WTC11 (cell line): ENCODE measurements at regions not wholly inside any gene's neighbourhood (a gene's known extent, or its start where the extent isn't known, plus 50 kb on each side); places are given as distances from the start of the nearest gene placed in this dataset.

Experiments
- ATAC-seq: fragments of 200-7000 bp; cut with Tn5 transposase; 2 replicates; pipeline ENCODE4 v1.10.0; 2021; ENCODE audit warnings: mild to moderate bottlenecking, moderate library complexity
- CTCF ChIA-PET: fragments of 300-600 bp; sonication (Branson Sonifier 250); formaldehyde crosslinking; loops from one replicate; lab custom pipeline; 2021; ENCODE audit warnings: antibody characterized with exemption; lab: Charles Lee
- POLR2A ChIA-PET: fragments of 350-600 bp; sonication (Branson Sonifier 250); formaldehyde crosslinking; loops from one replicate; lab custom pipeline; 2021; ENCODE audit warnings: antibody characterized with exemption; lab: Charles Lee
- DNase-seq: peaks from one replicate; pipeline ENCODE4 v3.0.0; 2021; ENCODE audit warnings: low spot score
- H3K27ac Mint-ChIP-seq: 2 replicates; pipeline ENCODE4 v1.8.0; 2021; ENCODE audit warnings: mixed read lengths
- H3K27me3 Mint-ChIP-seq: 2 replicates; pipeline ENCODE4 v1.8.0; 2021; ENCODE audit warnings: low read depth, mild to moderate bottlenecking, moderate library complexity, mixed read lengths
- H3K36me3 Mint-ChIP-seq: 2 replicates; pipeline ENCODE4 v1.8.0; 2021; ENCODE audit warnings: mixed read lengths
- H3K4me1 Mint-ChIP-seq: 2 replicates; pipeline ENCODE4 v1.8.0; 2022; ENCODE audit warnings: mixed read lengths
- H3K4me3 Mint-ChIP-seq: 2 replicates; pipeline ENCODE4 v1.8.0; 2021; ENCODE audit warnings: mild to moderate bottlenecking, moderate library complexity, mixed read lengths
- H3K9me3 Mint-ChIP-seq: 2 replicates; pipeline ENCODE4 v1.8.0; 2021; ENCODE audit warnings: mixed read lengths
- CREB1 ChIP-seq: sonication (generic); formaldehyde crosslinking; IDR thresholded peaks from 2 replicates; pipeline ENCODE4 v1.8.0; 2023; ENCODE audit warnings: mild to moderate bottlenecking, missing genetic modification reagents
- EMX1 ChIP-seq: fragments of 250-450 bp; sonication (Bioruptor Pico); IDR thresholded peaks from 2 replicates; pipeline ENCODE4 v1.8.0; 2021; ENCODE audit warnings: mild to moderate bottlenecking
- FOXP4 ChIP-seq: sonication (generic); formaldehyde crosslinking; IDR thresholded peaks from 2 replicates; pipeline ENCODE4 v1.8.0; 2022; ENCODE audit warnings: mild to moderate bottlenecking, missing genetic modification reagents
- MAX ChIP-seq: sonication (generic); formaldehyde crosslinking; IDR thresholded peaks from 2 replicates; pipeline ENCODE4 v1.8.0; 2022; ENCODE audit warnings: mild to moderate bottlenecking, missing genetic modification reagents
- MYBL2 ChIP-seq: sonication (generic); formaldehyde crosslinking; IDR thresholded peaks from 2 replicates; pipeline ENCODE4 v1.8.1; 2023; ENCODE audit warnings: mild to moderate bottlenecking, moderate library complexity, missing genetic modification reagents
- NR2C2 ChIP-seq: sonication (generic); formaldehyde crosslinking; IDR thresholded peaks from 2 replicates; pipeline ENCODE4 v1.8.0; 2022; ENCODE audit warnings: mild to moderate bottlenecking, missing genetic modification reagents
- NR3C1 ChIP-seq: sonication (generic); formaldehyde crosslinking; conservative IDR thresholded peaks from 2 replicates; pipeline ENCODE4 v1.8.1; 2023; ENCODE audit warnings: low read depth, mild to moderate bottlenecking, missing genetic modification reagents
- PRRX2 ChIP-seq: fragments of 250-450 bp; sonication (Bioruptor Pico); IDR thresholded peaks from 2 replicates; pipeline ENCODE4 v1.8.0; 2021; ENCODE audit warnings: mild to moderate bottlenecking
- RELA ChIP-seq: sonication (generic); formaldehyde crosslinking; IDR thresholded peaks from 2 replicates; pipeline ENCODE4 v1.8.1; 2022; ENCODE audit warnings: missing genetic modification reagents, mild to moderate bottlenecking, borderline replicate concordance
- RORB ChIP-seq: fragments of 250-450 bp; sonication (Bioruptor Pico); IDR thresholded peaks from 2 replicates; pipeline ENCODE4 v1.9.0; 2021; ENCODE audit warnings: mild to moderate bottlenecking
- SOX15 ChIP-seq: fragments of 250-450 bp; sonication (Bioruptor Pico); IDR thresholded peaks from 2 replicates; pipeline ENCODE4 v1.9.0; 2021; ENCODE audit warnings: mild to moderate bottlenecking
- TCF7 ChIP-seq: sonication (generic); formaldehyde crosslinking; IDR thresholded peaks from 2 replicates; pipeline ENCODE4 v1.8.0; 2022; ENCODE audit warnings: mild to moderate bottlenecking, low read depth, missing genetic modification reagents, moderate library complexity
- USF1 ChIP-seq: sonication (generic); formaldehyde crosslinking; IDR thresholded peaks from 2 replicates; pipeline ENCODE4 v1.8.0; 2022; ENCODE audit warnings: mild to moderate bottlenecking, missing genetic modification reagents
- ZNF138 ChIP-seq: sonication (generic); formaldehyde crosslinking; conservative IDR thresholded peaks from 2 replicates; pipeline ENCODE4 v1.8.1; 2022; ENCODE audit warnings: mild to moderate bottlenecking, moderate library complexity, missing genetic modification reagents
- ZNF512 ChIP-seq: sonication (generic); formaldehyde crosslinking; IDR thresholded peaks from 2 replicates; pipeline ENCODE4 v1.8.1; 2022; ENCODE audit warnings: missing genetic modification reagents, borderline replicate concordance
- TF ChIP-seq, protein P1 (sequence below): sonication (generic); formaldehyde crosslinking; IDR thresholded peaks from 2 replicates; pipeline ENCODE4 v1.8.1; 2023; ENCODE audit warnings: mild to moderate bottlenecking, missing genetic modification reagents
- TF ChIP-seq, protein P2 (sequence below): sonication (generic); formaldehyde crosslinking; IDR thresholded peaks from 2 replicates; pipeline ENCODE4 v1.8.1; 2022; ENCODE audit warnings: low read depth, missing genetic modification reagents, borderline replicate concordance
- TF ChIP-seq, protein P3 (sequence below): sonication (generic); formaldehyde crosslinking; IDR thresholded peaks from 2 replicates; pipeline ENCODE4 v1.8.1; 2022; ENCODE audit warnings: mild to moderate bottlenecking, moderate library complexity, missing genetic modification reagents
- TF ChIP-seq, protein P4 (sequence below): fragments of 250-450 bp; sonication (Bioruptor Pico); IDR thresholded peaks from 2 replicates; pipeline ENCODE4 v1.8.0; 2021; ENCODE audit warnings: mild to moderate bottlenecking

DNA sequence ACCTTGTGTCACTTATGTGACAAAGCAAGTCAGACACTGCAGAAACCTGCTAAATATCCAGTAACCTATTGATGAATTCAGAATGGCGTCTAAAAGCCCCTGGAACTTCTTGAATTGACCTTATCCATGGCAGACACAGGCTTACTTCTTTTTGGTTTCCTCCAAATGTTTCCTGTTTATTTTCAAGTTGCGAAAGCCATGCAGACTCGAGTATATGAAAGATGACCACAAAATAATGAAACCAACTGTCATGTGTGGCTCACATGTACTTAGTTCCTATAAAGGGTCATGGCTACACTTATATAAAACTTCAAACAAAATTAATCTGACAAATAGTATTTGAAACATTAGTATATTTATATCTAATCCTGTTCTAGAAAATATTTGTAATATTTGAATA, 113.1 kb upstream of the FNDC3A start (continued):
- TF ChIP-seq FOXP4 (CRISPR knock-in tag) (no peak), PRRX2 (CRISPR knock-in tag) (no peak), MAX (CRISPR knock-in tag) (no peak), TCF7 (CRISPR knock-in tag) (no peak)

- ChIA-PET CTCF (no interaction called here), POLR2A (no interaction called here)
- H3K27me3 Mint-ChIP-seq = peaks cover 18% of the 10 kb centered on the region
- H3K4me1 Mint-ChIP-seq = peaks cover 20% of the 10 kb centered on the region
- no peak overlapping the region for H3K27ac Mint-ChIP-seq
- DNase-seq (no peak), ATAC-seq (no peak)
- no peak overlapping the region for H3K4me3 Mint-ChIP-seq
- no peaks in the 10 kb centered on the region for H3K9me3 Mint-ChIP-seq
- TF ChIP-seq RELA (CRISPR knock-in tag) (no peak), MYBL2 (CRISPR knock-in tag) (no peak), CREB1 (CRISPR knock-in tag) (no peak), USF1 (CRISPR knock-in tag) (no peak), NR3C1 (no peak), SOX15 (CRISPR knock-in tag) (no peak), ZNF512 (CRISPR knock-in tag) (no peak), ZNF138 (CRISPR knock-in tag) (no peak), NR2C2 (CRISPR knock-in tag) (no peak), EMX1 (CRISPR knock-in tag) (no peak), RORB (CRISPR knock-in tag) (no peak)
- TF ChIP-seq, protein P1, sequence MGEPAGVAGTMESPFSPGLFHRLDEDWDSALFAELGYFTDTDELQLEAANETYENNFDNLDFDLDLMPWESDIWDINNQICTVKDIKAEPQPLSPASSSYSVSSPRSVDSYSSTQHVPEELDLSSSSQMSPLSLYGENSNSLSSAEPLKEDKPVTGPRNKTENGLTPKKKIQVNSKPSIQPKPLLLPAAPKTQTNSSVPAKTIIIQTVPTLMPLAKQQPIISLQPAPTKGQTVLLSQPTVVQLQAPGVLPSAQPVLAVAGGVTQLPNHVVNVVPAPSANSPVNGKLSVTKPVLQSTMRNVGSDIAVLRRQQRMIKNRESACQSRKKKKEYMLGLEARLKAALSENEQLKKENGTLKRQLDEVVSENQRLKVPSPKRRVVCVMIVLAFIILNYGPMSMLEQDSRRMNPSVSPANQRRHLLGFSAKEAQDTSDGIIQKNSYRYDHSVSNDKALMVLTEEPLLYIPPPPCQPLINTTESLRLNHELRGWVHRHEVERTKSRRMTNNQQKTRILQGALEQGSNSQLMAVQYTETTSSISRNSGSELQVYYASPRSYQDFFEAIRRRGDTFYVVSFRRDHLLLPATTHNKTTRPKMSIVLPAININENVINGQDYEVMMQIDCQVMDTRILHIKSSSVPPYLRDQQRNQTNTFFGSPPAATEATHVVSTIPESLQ (CRISPR knock-in tag) = no peak
- TF ChIP-seq, protein P2, sequence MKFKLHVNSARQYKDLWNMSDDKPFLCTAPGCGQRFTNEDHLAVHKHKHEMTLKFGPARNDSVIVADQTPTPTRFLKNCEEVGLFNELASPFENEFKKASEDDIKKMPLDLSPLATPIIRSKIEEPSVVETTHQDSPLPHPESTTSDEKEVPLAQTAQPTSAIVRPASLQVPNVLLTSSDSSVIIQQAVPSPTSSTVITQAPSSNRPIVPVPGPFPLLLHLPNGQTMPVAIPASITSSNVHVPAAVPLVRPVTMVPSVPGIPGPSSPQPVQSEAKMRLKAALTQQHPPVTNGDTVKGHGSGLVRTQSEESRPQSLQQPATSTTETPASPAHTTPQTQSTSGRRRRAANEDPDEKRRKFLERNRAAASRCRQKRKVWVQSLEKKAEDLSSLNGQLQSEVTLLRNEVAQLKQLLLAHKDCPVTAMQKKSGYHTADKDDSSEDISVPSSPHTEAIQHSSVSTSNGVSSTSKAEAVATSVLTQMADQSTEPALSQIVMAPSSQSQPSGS (CRISPR knock-in tag) = no peak
- TF ChIP-seq, protein P3, sequence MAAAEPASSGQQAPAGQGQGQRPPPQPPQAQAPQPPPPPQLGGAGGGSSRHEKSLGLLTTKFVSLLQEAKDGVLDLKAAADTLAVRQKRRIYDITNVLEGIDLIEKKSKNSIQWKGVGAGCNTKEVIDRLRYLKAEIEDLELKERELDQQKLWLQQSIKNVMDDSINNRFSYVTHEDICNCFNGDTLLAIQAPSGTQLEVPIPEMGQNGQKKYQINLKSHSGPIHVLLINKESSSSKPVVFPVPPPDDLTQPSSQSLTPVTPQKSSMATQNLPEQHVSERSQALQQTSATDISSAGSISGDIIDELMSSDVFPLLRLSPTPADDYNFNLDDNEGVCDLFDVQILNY (CRISPR knock-in tag) = no peak
- TF ChIP-seq, protein P4, sequence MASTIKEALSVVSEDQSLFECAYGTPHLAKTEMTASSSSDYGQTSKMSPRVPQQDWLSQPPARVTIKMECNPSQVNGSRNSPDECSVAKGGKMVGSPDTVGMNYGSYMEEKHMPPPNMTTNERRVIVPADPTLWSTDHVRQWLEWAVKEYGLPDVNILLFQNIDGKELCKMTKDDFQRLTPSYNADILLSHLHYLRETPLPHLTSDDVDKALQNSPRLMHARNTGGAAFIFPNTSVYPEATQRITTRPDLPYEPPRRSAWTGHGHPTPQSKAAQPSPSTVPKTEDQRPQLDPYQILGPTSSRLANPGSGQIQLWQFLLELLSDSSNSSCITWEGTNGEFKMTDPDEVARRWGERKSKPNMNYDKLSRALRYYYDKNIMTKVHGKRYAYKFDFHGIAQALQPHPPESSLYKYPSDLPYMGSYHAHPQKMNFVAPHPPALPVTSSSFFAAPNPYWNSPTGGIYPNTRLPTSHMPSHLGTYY (CRISPR knock-in tag) = no peak
- H3K36me3 Mint-ChIP-seq = no peaks in the 10 kb centered on the region
These were observed 111.6 kb upstream of the FNDC3A start for GRCh38 chr13:48864100-48864499.
